Dendritic cell treated with granulocyte-macrophage colony-stimulating factor and Interleukin-4, amounts not matched to agents 40 ng/mL and 50 ng/mL, for 4 days (primary cell): ENCODE measurements at regions not wholly inside any gene's neighbourhood (a gene's known extent, or its start where the extent isn't known, plus 50 kb on each side); places are given as distances from the start of the nearest gene placed in this dataset.
"Not testable (repeated sequence)": the region's sequence is repeated elsewhere in the genome, so short reads cannot be mapped to it uniquely, and the experiment has no call there.

ENCODE experiments used
- H3K27ac Mint-ChIP-seq: one replicate; pipeline ENCODE4 v1.8.0; 2022; ENCODE audit warnings: mild to moderate bottlenecking, mixed read lengths
- H3K27me3 Mint-ChIP-seq: one replicate; pipeline ENCODE4 v1.8.0; 2022; ENCODE audit warnings: mild to moderate bottlenecking, mixed read lengths
- H3K36me3 Mint-ChIP-seq: one replicate; pipeline ENCODE4 v1.8.0; 2022; ENCODE audit warnings: low read depth, mixed read lengths
- H3K4me1 Mint-ChIP-seq: one replicate; pipeline ENCODE4 v1.8.0; 2022; ENCODE audit warnings: low read depth, mixed read lengths
- H3K4me3 Mint-ChIP-seq: one replicate; pipeline ENCODE4 v1.8.0; 2022; ENCODE audit warnings: mild to moderate bottlenecking, moderate library complexity, mixed read lengths
- H3K9me3 Mint-ChIP-seq: one replicate; pipeline ENCODE4 v1.8.0; 2022; ENCODE audit warnings: mixed read lengths
- intact Hi-C: fragments of 100-400 bp; cut with micrococcal nuclease; formaldehyde crosslinking; loops from one replicate; pipeline ENCODE4 v1.15.0; 2022

DNA sequence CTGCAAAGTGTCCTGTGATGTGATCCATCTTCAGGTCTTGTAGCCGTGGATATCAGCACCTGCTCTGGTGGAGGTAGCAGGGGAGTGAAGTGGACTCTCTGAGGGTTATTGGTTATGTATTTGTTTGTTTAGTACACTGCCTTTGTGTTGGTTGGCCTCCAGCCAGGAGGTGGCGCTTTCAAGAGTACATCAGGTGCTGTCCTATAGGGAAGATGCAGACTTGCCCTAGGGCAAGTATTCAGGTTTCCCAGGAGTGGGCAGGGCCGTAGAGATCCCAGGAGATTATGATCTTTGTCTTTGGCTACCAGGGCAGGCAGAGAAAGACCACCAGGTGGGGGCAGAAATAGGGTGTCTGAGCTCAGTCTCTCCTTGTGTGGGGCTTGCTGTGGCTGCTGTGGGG lies 411.8 kb downstream of the SOX11 start:
- H3K4me1 Mint-ChIP-seq = no peaks in the 10 kb centered on the region
- no peak overlapping the region for H3K27ac Mint-ChIP-seq
- H3K4me3 Mint-ChIP-seq = no peak overlapping the region
- no peaks in the 10 kb centered on the region for H3K36me3 Mint-ChIP-seq
- H3K27me3 Mint-ChIP-seq = no peaks in the 10 kb centered on the region
- peaks cover 33% of the 10 kb centered on the region for H3K9me3 Mint-ChIP-seq
- intact Hi-C loops = no loop called here

DNA sequence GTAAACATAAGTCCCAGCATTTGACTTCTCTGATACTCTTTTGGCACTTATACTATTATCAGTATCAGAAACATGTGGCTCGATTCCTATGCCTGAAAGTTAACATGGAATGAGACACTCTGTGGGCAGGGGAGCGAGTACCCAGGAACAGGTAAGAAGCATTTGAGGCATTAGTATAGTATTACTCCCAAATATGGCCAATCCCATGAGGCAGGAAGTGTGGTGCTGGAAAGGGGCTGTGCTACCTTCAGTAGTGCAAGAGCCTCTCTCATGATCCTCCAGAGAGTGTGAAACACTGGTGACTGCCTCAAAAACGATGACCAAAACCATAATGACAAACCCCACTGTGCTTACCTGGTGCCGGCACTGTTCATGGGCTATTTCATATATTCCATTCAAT lies 415.1 kb downstream of the SOX11 start:
- Mint-ChIP-seq H3K27ac (no peak overlapping the region), H3K4me3 (no peak overlapping the region), H3K9me3 (peaks cover 24% of the 10 kb centered on the region), H3K27me3 (no peaks in the 10 kb centered on the region), H3K36me3 (no peaks in the 10 kb centered on the region), H3K4me1 (no peaks in the 10 kb centered on the region)
- intact Hi-C loops = no loop called here

DNA sequence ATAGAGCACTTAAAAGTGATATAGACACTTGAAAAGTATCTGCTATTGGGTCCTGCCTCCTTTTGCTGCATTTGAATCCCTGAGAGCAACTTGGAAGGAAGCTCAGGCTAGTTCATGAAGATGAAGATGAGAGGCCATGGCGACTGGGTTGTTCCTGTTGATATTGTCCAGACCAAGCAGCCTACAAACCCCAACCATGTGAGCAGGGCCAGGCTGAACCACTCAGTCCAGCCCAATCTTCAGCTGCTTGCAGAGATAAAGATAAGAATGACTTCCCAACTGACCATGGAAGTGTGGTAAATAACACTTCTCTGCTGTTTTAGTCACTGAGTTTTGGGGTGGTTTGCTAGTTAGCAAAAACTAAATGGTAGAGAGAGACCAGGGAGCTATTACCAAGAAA lies 417.6 kb downstream of the SOX11 start:
- H3K4me3 Mint-ChIP-seq = no peak overlapping the region
- H3K4me1 Mint-ChIP-seq = no peaks in the 10 kb centered on the region
- no peaks in the 10 kb centered on the region for H3K36me3 Mint-ChIP-seq
- H3K27ac Mint-ChIP-seq = no peak overlapping the region
- intact Hi-C loops = no loop called here
- peaks cover 10% of the 10 kb centered on the region for H3K9me3 Mint-ChIP-seq
- H3K27me3 Mint-ChIP-seq = no peaks in the 10 kb centered on the region

DNA sequence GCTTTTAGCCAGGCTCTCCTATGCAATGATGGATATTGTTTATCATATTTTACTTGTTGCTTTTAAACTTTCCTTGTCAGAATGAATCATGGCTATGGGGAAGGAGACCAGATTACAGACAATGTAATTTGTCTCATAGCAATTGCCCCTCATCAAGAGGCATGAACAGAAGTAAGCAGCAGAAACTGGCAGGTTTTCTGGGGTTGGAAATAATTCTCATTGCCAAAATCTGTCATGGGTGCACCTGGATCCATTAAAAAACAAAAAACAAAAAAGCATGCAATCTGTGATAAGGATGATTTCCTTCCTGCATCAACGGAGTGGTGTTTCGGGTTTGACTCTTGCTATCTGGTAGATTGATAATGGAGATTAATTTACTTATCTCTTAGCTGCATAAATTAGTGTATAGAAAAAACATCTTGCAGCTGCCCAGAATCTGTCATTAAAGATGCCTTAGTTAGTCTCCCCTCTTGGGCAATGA lies 419.6 kb downstream of the SOX11 start:
- Mint-ChIP-seq H3K27ac (no peak overlapping the region), H3K27me3 (no peaks in the 10 kb centered on the region), H3K9me3 (peaks cover 9% of the 10 kb centered on the region), H3K4me3 (no peak overlapping the region), H3K4me1 (no peaks in the 10 kb centered on the region), H3K36me3 (no peaks in the 10 kb centered on the region)
- intact Hi-C loops = no loop called here

DNA sequence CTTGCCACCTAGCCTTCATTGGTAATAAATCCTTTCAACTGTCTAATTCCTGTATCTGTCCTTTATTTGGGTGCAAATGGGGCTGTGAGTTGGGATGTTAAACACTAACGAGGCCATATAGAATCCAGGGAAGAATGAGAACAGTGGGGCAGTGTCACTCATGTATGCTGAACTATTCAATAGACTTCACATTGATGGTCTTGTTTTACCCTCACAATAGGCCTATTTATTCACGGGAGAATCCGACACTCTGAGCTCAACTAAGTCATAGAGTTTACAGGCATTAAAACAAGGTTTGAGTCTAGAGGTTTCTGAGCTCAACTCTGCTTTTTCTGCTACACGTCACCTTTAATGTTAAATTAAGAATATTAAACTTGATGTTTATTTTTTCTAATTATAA lies 421.6 kb downstream of the SOX11 start:
- Mint-ChIP-seq H3K4me3 (no peak overlapping the region), H3K27me3 (no peaks in the 10 kb centered on the region), H3K36me3 (no peaks in the 10 kb centered on the region), H3K27ac (no peak overlapping the region), H3K9me3 (peaks cover 20% of the 10 kb centered on the region), H3K4me1 (no peaks in the 10 kb centered on the region)
- intact Hi-C loops = no loop called here

DNA sequence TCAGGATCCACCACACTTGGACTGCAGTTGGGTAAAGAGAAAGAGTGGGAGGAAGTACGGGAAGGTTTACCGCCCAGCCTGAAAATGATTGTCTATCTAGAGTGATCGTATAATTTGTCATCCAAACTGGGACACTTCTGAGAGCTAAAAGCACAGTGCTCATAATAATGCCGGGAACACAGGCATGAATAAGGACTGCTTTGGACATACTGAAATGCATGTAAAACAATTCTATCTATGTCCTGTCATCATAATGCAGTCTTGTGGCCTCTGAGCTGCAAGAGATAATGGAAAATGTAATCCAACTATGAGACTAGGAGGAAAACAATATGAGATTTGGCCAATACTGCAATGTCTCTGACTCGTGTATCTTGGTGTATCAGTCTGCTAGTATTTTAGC lies 435.5 kb downstream of the SOX11 start:
- Mint-ChIP-seq H3K4me3 (no peak overlapping the region), H3K4me1 (no peaks in the 10 kb centered on the region), H3K27me3 (no peaks in the 10 kb centered on the region), H3K27ac (no peak overlapping the region), H3K36me3 (no peaks in the 10 kb centered on the region), H3K9me3 (peaks cover 13% of the 10 kb centered on the region)
- intact Hi-C loops = no loop called here

DNA sequence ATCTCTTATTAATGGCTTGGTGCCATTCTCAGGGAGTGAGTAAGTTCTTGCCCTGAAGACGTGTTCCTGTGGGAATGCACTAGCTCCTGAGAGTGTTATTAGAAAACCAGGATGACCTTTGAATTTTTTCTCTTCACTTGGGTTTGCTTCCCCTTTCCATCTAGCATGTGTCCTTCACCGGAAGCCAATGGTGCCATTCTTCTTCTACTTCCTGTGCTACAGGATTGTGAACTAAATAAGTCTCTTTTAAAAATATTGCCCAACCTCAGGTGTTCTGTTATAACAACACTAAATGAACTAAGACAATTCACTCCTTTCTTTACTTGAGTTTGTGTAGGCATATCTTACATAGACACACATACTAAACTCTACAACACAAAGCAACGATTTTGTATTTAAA lies 447.0 kb downstream of the SOX11 start:
- Mint-ChIP-seq H3K27me3 (no peaks in the 10 kb centered on the region), H3K9me3 (peaks cover 26% of the 10 kb centered on the region), H3K4me1 (no peaks in the 10 kb centered on the region), H3K27ac (no peak overlapping the region), H3K4me3 (no peak overlapping the region), H3K36me3 (no peaks in the 10 kb centered on the region)
- intact Hi-C loops = no loop called here

DNA sequence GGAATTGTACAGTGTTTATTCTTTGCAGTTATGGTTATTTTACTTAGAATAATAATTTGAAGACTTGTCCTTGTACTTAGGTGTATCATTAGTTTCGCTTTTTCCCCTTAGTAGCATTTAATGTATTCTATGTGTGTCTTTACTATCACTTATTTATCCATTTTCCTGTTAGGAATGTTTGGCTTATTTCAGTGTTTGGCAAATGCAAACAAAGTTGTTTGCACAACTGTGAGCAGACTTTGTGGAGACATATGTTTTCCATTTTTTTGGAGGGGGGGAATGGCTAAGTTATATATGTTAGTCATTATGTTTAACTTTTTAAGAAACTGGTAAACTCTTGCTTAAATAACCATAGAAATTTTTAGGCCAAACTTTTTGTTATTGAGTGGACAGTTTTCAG lies 447.7 kb downstream of the SOX11 start:
- Mint-ChIP-seq H3K27me3 (no peaks in the 10 kb centered on the region), H3K27ac (no peak overlapping the region), H3K36me3 (no peaks in the 10 kb centered on the region), H3K9me3 (peaks cover 34% of the 10 kb centered on the region), H3K4me1 (no peaks in the 10 kb centered on the region), H3K4me3 (no peak overlapping the region)
- intact Hi-C loops = no loop called here

DNA sequence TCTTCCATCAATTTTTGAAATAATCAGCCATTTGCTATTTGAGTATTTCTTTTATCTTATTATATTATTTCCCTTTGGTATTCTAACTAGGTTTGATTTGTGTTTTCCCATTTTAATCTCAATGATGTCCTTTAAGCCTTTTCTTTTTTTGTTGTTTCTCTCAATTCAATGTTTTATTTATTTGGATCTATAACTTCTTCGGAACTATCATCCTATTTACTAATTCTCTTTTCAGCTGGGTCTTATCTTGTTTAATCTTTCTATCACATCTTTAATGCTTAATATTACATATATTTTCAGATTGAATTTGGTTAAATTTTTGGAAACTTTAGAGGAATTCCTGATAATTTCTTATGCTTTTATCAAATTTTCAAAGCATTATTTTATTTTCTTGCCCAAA lies 448.3 kb downstream of the SOX11 start:
- Mint-ChIP-seq H3K36me3 (no peaks in the 10 kb centered on the region), H3K27ac (no peak overlapping the region), H3K4me1 (no peaks in the 10 kb centered on the region), H3K4me3 (no peak overlapping the region), H3K27me3 (no peaks in the 10 kb centered on the region), H3K9me3 (peaks cover 39% of the 10 kb centered on the region)
- intact Hi-C loops = no loop called here

DNA sequence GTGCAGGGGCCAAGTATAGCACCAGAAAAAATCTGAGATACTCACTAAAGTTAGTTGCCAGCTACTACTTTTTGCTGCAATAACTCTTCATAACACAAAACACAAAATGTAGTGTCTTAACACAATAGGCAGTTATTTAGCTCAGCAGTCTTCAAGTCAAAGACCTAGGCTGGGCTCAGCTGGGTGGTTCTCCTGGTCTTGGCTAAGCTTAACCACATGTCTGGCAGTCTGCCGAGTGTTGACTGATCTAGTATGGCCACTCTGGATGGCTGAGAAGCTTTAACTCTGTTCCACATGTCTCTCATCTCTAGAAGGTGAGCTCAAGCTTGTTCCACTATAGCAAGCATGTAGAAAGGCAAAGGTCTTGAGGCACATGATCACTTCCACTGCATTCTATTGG lies 451.6 kb downstream of the SOX11 start:
- Mint-ChIP-seq H3K4me1 (no peaks in the 10 kb centered on the region), H3K9me3 (peaks cover 24% of the 10 kb centered on the region), H3K27ac (no peak overlapping the region), H3K27me3 (no peaks in the 10 kb centered on the region), H3K36me3 (no peaks in the 10 kb centered on the region), H3K4me3 (no peak overlapping the region)
- intact Hi-C loops = no loop called here

DNA sequence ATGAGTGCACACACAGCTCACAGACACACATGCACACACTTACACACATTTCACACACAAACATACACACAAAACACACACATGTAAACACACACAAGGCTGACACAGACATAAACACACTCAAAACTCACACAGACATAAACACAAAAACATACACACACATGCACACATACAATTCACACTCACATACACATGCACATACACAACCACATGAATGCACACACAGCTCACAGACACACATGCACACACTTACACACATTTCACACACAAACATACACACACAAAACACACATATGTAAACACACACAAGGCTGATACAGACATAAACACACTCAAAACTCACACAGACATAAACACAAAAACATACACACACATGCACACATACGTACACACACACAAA lies 455.0 kb downstream of the SOX11 start:
- H3K4me3 Mint-ChIP-seq = not testable (repeated sequence)
- peaks cover 15% of the 10 kb centered on the region for H3K9me3 Mint-ChIP-seq

DNA sequence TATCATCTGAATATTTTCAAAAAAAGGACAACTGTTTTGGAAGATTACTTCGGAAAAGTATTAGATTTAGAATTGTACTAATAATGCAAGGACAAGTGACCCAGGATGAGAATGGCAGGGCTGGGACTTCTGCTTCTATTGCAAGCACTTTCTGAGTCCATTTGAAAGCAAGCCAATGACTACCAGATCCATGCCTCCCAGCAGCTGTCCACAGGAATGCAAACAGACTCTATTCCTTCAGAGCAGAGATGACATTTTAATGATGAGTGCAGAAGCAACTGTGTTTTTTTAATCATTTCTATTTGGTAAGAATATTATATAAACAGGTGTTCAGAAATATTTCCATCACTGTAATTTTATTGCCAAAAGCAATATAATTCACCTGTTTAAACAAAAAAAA lies 456.7 kb downstream of the SOX11 start:
- Mint-ChIP-seq H3K4me1 (no peaks in the 10 kb centered on the region), H3K27ac (no peak overlapping the region), H3K27me3 (no peaks in the 10 kb centered on the region), H3K36me3 (no peaks in the 10 kb centered on the region), H3K9me3 (peaks cover 15% of the 10 kb centered on the region), H3K4me3 (no peak overlapping the region)
- intact Hi-C loops = no loop called here

More for the DNA sequence above, 455.0 kb downstream of the SOX11 start:
- H3K27ac Mint-ChIP-seq, H3K36me3 Mint-ChIP-seq, H3K4me1 Mint-ChIP-seq, H3K27me3 Mint-ChIP-seq, intact Hi-C loops: not testable (repeated sequence)

DNA sequence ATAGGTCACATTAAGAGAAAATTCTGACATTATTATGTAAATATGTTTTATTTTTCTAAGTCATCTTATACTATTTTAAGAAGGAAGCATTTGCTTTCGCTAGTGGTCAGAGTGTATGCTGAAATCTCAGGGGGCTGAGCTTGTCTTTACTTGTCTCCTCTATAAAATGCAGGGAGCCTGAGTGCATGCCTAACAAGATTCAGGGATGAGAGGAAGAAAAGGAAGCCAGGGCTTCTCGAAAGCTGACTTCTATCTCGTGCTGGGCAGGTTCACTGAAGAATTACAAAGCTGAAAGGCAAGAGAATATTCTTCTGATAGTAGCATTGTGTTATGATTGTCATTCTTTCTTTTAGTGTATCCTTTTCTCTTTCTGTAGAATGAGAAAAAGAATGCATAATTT lies 467.4 kb downstream of the SOX11 start:
- intact Hi-C loops = no loop called here
- H3K4me1 Mint-ChIP-seq = no peaks in the 10 kb centered on the region
- H3K36me3 Mint-ChIP-seq = no peaks in the 10 kb centered on the region
- H3K27ac Mint-ChIP-seq = no peak overlapping the region
- H3K4me3 Mint-ChIP-seq = no peak overlapping the region
- no peaks in the 10 kb centered on the region for H3K27me3 Mint-ChIP-seq
- H3K9me3 Mint-ChIP-seq = no peaks in the 10 kb centered on the region

DNA sequence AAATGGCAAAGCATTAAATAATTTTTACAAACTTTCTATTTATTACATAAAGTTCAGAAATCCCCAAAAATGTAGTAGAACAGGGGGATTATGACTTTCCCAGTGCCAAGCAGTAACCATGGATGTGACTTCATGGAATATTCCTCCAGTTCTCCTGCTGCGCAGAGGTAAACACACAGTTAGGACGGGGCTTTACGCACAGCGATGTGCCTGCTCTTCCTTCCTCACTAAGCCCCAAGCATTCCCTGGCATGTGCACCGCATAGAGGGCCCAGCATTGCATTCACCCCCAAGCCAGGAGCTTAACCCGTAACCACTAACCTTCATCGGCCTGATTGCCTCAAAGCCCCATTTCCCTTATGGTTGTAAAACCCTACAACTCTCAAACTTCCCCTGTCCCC lies 471.7 kb downstream of the SOX11 start:
- intact Hi-C loops = no loop called here
- no peaks in the 10 kb centered on the region for H3K36me3 Mint-ChIP-seq
- no peak overlapping the region for H3K4me3 Mint-ChIP-seq
- no peaks in the 10 kb centered on the region for H3K27me3 Mint-ChIP-seq
- peaks cover 4% of the 10 kb centered on the region for H3K9me3 Mint-ChIP-seq
- no peak overlapping the region for H3K27ac Mint-ChIP-seq
- no peaks in the 10 kb centered on the region for H3K4me1 Mint-ChIP-seq

DNA sequence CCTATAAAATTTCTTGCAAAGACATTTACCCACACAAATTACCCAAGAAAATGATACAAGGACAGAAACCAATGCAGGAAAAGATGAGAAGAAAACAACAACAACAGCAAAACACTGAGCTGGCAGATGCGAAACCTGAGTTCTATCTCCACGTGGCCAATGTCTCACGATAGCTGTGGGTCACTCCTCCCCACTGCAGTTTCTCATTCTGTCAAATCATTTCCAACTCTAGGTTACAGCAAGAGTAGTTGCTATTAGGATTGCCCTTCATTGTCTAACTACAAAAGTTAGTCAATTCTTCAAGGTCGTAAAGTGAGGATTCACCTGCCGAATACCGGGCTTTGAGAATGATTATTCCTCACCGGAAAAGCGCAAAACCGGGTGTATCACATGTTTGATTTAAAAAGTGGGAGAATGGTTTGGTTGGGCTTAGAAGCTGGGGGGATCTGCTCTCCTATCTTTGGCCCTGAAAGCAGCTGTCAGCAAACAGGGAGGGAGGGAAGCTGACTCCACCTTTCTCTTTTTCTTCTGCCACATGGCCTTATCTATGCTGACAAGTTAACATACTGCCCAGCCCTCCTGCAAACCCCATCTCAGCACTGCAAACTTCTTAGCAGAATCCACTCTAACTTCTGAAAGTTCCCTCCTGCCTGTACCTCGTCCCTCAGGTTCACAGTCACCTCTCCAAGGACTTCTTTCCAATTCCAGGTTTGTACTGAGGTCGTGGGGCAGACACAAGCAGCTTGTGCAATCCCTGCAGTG lies 473.0 kb downstream of the SOX11 start:
- Mint-ChIP-seq H3K4me3 (no peak overlapping the region), H3K36me3 (no peaks in the 10 kb centered on the region), H3K4me1 (no peaks in the 10 kb centered on the region), H3K27me3 (no peaks in the 10 kb centered on the region), H3K9me3 (peaks cover 11% of the 10 kb centered on the region), H3K27ac (no peak overlapping the region)
- intact Hi-C loops = no loop called here
